ENCODE measurements at regions not wholly inside any gene's neighbourhood (a gene's known extent, or its start where the extent isn't known, plus 50 kb on each side); places are given as distances from the start of the nearest gene placed in this dataset.

GRCh38 chr4:31334086-31334910, 614.1 kb downstream of the PCDH7 start:
- TF ChIP-seq CTCF (IDR thresholded peaks at IDR 0.05) (no peak), SIN3A (IDR thresholded peaks at IDR 0.05; ENCODE audit: borderline replicate concordance, insufficient read depth, low read depth, low read length) (no peak), REST (IDR thresholded peaks at IDR 0.05; ENCODE audit: insufficient read depth in 1 of 2, low read depth in 2 of 2, low read length in 1 of 2) (no peak), POLR2AphosphoS5 (IDR thresholded peaks at IDR 0.05; ENCODE audit: low read depth, low read length) (no peak), TCF7L2 (IDR thresholded peaks at IDR 0.05; ENCODE audit: low read depth, low read length) (no peak)

Data from Panc1 (cell line).